AG09319 (cell line): ENCODE measurements at regions not wholly inside any gene's neighbourhood (a gene's known extent, or its start where the extent isn't known, plus 50 kb on each side); places are given as distances from the start of the nearest gene placed in this dataset.

Experiments used
- DNase-seq: peaks from one replicate; pipeline ENCODE4 v3.0.0-alpha.2; 2010; ENCODE audit warnings: low read depth; ENCODE audit errors: extremely low read depth
- TF ChIP-seq, protein P1 (sequence below): IDR thresholded peaks from 2 replicates; pipeline ENCODE4 v1.5.1; 2011; ENCODE audit warnings: low read depth, mild to moderate bottlenecking, inconsistent platforms, low read length, moderate library complexity

DNA sequence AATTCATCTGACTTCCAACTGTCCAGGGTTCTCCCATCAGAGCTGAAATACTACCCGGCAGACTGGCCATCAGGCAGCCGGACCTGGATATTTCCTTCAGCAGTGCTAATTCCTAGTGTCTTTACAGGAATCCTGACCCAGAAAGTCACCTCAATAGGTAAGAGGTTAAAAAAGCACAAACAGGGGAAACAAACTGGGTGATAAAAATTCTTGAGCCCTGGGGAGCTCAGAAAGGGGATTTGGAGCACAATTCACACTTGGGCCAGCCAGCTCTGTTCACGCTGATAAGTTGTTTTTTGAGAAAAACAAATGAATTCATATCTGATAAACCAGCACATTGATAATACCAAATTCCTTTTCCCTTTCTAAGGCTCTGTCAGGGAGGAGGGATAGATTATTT lies 104.0 kb downstream of the EDN1 start:
- DNase-seq, result no peak
- TF ChIP-seq, protein P1, sequence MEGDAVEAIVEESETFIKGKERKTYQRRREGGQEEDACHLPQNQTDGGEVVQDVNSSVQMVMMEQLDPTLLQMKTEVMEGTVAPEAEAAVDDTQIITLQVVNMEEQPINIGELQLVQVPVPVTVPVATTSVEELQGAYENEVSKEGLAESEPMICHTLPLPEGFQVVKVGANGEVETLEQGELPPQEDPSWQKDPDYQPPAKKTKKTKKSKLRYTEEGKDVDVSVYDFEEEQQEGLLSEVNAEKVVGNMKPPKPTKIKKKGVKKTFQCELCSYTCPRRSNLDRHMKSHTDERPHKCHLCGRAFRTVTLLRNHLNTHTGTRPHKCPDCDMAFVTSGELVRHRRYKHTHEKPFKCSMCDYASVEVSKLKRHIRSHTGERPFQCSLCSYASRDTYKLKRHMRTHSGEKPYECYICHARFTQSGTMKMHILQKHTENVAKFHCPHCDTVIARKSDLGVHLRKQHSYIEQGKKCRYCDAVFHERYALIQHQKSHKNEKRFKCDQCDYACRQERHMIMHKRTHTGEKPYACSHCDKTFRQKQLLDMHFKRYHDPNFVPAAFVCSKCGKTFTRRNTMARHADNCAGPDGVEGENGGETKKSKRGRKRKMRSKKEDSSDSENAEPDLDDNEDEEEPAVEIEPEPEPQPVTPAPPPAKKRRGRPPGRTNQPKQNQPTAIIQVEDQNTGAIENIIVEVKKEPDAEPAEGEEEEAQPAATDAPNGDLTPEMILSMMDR, result no peak

DNA sequence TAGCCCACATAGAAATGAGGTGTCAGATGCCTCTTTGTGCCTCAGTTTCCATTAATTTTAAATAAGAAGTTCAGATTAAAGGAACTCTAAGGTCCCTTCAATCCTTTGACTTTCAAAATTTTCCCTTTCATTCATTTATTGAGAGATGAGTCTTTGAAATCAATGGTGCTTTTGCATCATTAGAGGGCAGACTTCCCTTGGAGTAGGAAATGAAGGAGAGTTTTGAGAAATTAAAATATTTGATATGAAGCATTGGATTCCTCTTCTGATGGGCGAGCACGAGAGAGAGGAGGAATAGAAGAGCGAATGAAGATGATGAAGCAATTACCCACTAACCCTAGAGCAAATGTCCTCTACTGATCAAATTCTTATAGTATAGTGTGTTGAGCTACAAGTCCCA lies 105.7 kb downstream of the EDN1 start:
- no peak for DNase-seq
- TF ChIP-seq, protein P1, result peak; percentile 37

DNA sequence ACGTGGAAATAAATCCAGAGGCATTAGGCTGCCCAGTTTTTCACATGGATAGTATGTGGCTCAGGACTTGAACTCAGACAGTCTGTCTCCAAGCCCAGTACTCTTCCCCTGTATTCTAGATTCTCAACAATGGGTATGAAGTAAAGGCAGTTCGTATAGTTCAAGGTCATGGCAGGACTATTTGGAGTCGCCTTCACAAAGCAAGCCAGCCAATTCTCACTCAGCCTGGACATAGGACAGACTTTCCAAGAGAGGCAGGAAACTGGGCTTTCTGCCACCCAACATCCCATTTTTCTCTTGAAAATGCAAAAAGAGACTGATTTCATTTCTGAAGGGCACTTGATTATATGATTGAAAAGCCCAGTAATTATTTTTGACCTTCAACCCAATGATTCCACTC lies 111.0 kb downstream of the EDN1 start:
- no peak for DNase-seq
- TF ChIP-seq, protein P1, result no peak

DNA sequence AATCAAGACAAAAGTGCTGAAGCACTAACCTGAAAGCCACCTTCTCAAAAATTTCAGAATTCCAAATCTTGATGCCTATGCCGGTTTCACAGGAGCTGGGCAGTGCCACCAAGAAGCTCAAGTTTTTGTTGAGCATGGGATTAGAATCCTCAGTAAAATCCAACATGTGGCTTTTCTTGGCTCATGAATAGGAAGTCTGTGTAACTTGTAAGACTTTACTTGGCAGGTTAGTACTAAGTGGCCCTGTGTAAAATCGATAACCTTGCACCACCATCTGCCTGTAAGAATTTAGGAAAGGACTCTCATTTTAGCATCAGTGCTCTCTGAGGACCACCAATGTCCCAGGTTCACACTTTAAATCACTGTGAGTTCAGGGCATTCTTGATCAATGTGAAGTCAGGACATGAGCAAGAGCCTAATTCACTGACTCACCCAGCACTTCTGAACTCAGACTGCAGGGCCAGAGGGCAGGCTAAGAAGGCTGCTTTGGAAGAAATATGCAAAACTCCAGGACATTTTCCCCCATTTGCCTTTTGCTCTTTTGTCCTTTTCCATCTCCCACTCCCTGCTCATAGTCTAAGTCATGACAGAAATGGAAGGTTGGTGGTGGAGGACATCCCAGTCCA lies 113.2 kb downstream of the EDN1 start:
- TF ChIP-seq, protein P1, result no peak
- DNase-seq, result peak; percentile 20

DNA sequence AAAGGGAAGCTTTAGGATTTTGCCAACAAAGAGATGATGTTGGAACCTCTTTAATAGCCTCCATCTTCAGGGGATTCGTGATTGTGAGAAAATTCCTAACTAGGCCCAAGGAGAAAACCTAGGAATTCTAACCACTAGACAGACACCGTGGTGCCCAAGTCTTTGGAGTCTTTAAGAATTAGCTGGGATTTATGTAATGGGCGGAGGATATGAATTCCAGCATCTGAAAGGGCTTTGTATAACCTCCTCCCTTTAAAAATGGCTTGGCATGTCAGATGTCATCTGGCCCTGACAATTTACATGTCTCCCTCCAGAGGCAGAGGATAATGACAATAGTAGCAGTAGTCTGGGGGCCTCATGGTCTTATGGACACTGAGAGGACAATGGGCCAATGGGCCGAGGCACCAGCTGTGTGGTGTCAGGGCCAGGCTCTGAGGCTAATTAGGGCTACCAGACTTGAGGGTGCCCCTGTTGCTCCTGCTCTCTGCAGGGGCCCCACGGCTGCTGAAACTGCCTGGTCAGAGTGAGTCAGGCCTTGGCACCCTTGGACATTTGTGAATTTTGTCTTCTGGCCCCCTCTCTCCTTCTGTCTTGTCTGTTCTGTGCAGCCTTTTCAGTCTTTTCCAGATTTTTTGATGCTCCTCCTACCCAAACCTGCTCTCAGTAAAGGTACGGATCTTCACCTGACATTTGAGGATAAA lies 113.9 kb downstream of the EDN1 start:
- TF ChIP-seq, protein P1, result no peak
- no peak for DNase-seq

DNA sequence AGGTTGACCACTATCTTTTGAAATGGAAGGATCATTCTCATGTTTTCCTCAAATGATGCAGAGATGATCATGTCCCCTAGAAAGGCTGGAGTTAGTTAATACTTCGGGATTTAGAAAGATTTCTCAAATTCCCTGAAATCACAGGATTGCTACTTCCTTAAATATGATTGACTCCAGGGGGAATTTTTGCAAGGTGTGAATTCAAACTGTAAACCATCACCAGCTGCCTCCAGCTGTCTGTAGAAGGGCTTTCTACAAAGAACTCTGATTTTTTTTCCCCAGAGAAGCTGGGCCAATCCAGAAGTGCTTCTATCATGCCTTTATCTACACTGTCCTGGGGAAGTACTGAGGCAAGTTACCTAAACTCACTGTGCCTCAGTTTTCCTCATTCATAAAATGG lies 114.5 kb downstream of the EDN1 start:
- no peak for DNase-seq
- TF ChIP-seq, protein P1, result no peak

DNA sequence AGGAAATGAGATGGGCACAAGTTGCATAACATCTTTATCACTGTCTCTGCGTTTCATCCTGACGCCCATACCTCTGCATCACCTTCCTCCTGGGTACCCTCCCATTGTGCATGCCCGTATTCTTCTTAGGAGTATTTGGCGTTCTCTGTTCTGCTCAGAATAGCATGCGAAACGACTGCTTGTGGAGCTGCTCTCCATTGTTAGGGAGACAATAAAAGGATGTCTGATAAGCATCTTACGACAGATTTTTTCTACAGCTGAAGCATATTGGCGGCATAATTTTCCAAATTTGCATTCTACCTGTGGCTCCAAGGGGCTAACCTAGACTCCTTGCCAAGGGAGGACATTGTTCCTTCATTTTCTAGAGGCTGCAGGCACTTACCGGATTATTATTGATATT lies 118.6 kb downstream of the EDN1 start:
- TF ChIP-seq, protein P1, result no peak
- DNase-seq, result no peak
